ENCODE measurements at regions not wholly inside any gene's neighbourhood (a gene's known extent, or its start where the extent isn't known, plus 50 kb on each side); places are given as distances from the start of the nearest gene placed in this dataset.
"Not testable (repeated sequence)": the region's sequence is repeated elsewhere in the genome, so short reads cannot be mapped to it uniquely, and the experiment has no call there.

DNA sequence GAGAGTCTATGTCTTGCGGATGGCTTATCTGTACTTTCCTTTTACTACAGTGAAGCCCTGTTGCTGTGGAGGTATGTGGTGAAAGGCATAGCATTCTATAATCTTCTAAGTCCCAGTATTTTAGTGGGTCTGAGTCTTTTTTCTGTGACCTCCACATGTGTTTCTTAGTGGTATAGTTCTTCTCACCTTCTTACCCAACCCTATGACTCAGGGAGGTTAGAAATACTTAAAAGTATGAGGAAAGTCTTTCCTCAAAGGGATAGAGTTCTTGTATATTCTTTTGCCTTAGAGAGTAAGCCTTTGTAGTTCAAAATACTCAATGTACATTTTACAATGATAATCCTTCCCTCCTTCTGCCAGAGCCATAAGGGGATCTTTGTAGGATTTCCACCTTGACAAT, 621.9 kb upstream of the CTNND2 start:
- no peak for TF ChIP-seq ZFP3 (CRISPR knock-in tag; IDR thresholded peaks at IDR 0.05)
- TF ChIP-seq ISL1 (CRISPR knock-in tag; IDR thresholded peaks at IDR 0.05), result no peak
- TF ChIP-seq, protein P1, sequence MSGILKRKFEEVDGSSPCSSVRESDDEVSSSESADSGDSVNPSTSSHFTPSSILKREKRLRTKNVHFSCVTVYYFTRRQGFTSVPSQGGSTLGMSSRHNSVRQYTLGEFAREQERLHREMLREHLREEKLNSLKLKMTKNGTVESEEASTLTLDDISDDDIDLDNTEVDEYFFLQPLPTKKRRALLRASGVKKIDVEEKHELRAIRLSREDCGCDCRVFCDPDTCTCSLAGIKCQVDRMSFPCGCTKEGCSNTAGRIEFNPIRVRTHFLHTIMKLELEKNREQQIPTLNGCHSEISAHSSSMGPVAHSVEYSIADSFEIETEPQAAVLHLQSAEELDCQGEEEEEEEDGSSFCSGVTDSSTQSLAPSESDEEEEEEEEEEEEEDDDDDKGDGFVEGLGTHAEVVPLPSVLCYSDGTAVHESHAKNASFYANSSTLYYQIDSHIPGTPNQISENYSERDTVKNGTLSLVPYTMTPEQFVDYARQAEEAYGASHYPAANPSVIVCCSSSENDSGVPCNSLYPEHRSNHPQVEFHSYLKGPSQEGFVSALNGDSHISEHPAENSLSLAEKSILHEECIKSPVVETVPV (CRISPR knock-in tag; IDR thresholded peaks at IDR 0.05), result no peak
- TF ChIP-seq, protein P2, sequence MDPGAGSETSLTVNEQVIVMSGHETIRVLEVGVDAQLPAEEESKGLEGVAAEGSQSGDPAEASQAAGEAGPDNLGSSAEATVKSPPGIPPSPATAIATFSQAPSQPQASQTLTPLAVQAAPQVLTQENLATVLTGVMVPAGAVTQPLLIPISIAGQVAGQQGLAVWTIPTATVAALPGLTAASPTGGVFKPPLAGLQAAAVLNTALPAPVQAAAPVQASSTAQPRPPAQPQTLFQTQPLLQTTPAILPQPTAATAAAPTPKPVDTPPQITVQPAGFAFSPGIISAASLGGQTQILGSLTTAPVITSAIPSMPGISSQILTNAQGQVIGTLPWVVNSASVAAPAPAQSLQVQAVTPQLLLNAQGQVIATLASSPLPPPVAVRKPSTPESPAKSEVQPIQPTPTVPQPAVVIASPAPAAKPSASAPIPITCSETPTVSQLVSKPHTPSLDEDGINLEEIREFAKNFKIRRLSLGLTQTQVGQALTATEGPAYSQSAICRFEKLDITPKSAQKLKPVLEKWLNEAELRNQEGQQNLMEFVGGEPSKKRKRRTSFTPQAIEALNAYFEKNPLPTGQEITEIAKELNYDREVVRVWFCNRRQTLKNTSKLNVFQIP (CRISPR knock-in tag; IDR thresholded peaks at IDR 0.05; ENCODE audit: borderline replicate concordance, low read depth), result no peak
- no peak for TF ChIP-seq PPARA (CRISPR knock-in tag; IDR thresholded peaks at IDR 0.05; ENCODE audit: borderline replicate concordance)
- TF ChIP-seq, protein P3, sequence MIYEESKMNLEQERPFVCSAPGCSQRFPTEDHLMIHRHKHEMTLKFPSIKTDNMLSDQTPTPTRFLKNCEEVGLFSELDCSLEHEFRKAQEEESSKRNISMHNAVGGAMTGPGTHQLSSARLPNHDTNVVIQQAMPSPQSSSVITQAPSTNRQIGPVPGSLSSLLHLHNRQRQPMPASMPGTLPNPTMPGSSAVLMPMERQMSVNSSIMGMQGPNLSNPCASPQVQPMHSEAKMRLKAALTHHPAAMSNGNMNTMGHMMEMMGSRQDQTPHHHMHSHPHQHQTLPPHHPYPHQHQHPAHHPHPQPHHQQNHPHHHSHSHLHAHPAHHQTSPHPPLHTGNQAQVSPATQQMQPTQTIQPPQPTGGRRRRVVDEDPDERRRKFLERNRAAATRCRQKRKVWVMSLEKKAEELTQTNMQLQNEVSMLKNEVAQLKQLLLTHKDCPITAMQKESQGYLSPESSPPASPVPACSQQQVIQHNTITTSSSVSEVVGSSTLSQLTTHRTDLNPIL (CRISPR knock-in tag; IDR thresholded peaks at IDR 0.05; ENCODE audit: low read depth), result no peak
- no peak for TF ChIP-seq ZNF70 (CRISPR knock-in tag; IDR thresholded peaks at IDR 0.05)
- no peak for ATAC-seq

DNA sequence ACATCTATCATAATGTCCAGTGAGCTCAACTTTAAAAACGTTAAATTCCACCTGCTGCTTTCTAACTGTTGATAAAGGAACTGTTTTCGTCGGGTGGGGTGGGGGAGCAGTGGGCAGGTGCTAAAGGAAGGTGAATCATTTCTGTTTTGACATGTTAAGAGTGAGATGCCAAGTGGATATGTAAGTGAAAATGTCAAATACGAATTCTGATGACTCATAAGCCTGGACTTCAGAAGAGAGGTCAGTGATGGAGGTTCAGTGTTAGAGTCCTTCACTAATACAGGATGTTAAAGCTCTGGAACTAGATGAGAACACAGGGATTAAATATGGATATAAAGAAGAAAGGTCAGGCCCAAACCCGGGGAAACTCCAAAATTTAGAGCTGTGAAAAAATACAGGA, 617.9 kb upstream of the CTNND2 start:
- ATAC-seq, result no peak
- TF ChIP-seq, protein P2 (CRISPR knock-in tag; IDR thresholded peaks at IDR 0.05; ENCODE audit: borderline replicate concordance, low read depth), result no peak
- TF ChIP-seq ARNTL (CRISPR knock-in tag; IDR thresholded peaks at IDR 0.05; ENCODE audit: borderline replicate concordance, low read depth), result no peak
- TF ChIP-seq, protein P1 (CRISPR knock-in tag; IDR thresholded peaks at IDR 0.05), result no peak
- TF ChIP-seq, protein P4, sequence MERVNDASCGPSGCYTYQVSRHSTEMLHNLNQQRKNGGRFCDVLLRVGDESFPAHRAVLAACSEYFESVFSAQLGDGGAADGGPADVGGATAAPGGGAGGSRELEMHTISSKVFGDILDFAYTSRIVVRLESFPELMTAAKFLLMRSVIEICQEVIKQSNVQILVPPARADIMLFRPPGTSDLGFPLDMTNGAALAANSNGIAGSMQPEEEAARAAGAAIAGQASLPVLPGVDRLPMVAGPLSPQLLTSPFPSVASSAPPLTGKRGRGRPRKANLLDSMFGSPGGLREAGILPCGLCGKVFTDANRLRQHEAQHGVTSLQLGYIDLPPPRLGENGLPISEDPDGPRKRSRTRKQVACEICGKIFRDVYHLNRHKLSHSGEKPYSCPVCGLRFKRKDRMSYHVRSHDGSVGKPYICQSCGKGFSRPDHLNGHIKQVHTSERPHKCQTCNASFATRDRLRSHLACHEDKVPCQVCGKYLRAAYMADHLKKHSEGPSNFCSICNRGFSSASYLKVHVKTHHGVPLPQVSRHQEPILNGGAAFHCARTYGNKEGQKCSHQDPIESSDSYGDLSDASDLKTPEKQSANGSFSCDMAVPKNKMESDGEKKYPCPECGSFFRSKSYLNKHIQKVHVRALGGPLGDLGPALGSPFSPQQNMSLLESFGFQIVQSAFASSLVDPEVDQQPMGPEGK (CRISPR knock-in tag; IDR thresholded peaks at IDR 0.05; ENCODE audit: borderline replicate concordance), result no peak
- no peak for TF ChIP-seq GLIS3 (CRISPR knock-in tag; IDR thresholded peaks at IDR 0.05)
- TF ChIP-seq ZFP30 (CRISPR knock-in tag; IDR thresholded peaks at IDR 0.05), result no peak
- TF ChIP-seq, protein P5, sequence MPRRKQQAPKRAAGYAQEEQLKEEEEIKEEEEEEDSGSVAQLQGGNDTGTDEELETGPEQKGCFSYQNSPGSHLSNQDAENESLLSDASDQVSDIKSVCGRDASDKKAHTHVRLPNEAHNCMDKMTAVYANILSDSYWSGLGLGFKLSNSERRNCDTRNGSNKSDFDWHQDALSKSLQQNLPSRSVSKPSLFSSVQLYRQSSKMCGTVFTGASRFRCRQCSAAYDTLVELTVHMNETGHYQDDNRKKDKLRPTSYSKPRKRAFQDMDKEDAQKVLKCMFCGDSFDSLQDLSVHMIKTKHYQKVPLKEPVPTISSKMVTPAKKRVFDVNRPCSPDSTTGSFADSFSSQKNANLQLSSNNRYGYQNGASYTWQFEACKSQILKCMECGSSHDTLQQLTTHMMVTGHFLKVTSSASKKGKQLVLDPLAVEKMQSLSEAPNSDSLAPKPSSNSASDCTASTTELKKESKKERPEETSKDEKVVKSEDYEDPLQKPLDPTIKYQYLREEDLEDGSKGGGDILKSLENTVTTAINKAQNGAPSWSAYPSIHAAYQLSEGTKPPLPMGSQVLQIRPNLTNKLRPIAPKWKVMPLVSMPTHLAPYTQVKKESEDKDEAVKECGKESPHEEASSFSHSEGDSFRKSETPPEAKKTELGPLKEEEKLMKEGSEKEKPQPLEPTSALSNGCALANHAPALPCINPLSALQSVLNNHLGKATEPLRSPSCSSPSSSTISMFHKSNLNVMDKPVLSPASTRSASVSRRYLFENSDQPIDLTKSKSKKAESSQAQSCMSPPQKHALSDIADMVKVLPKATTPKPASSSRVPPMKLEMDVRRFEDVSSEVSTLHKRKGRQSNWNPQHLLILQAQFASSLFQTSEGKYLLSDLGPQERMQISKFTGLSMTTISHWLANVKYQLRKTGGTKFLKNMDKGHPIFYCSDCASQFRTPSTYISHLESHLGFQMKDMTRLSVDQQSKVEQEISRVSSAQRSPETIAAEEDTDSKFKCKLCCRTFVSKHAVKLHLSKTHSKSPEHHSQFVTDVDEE (CRISPR knock-in tag; IDR thresholded peaks at IDR 0.05), result no peak
- no peak for TF ChIP-seq ZNF565 (CRISPR knock-in tag; conservative IDR thresholded peaks at IDR 0.05; ENCODE audit: low read depth)
- TF ChIP-seq, protein P3 (CRISPR knock-in tag; IDR thresholded peaks at IDR 0.05; ENCODE audit: low read depth), result no peak
- TF ChIP-seq ESRRG (CRISPR knock-in tag; IDR thresholded peaks at IDR 0.05), result no peak

DNA sequence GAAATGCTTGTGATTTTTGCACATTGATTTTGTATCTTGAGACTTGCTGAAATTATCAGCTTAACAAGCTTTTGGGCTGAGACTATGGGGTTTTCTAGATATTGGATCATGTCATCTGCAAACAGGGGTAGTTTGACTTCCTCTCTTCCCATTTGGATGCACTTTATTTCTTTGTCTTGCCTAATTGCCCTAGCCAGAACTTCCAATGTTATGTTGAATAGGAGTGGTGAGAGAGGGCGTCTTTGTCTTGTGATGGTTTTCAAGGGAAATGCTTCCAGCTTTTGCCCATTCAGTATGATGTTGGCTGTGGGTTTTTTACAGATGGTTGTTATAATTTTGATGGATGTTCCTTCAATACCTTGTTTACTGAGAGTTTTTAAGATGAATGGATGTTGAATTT, 600.7 kb upstream of the CTNND2 start:
- ATAC-seq, result not testable (repeated sequence)

Data from SK-N-SH treated with all-trans-retinoic acid at 6 μM for 48 hours (cell line).